ENCODE measurements at regions not wholly inside any gene's neighbourhood (a gene's known extent, or its start where the extent isn't known, plus 50 kb on each side); places are given as distances from the start of the nearest gene placed in this dataset.

GRCh38 chr9:16345902-16346301, 524.6 kb downstream of the BNC2 start:
- Histone ChIP-seq H2AFZ (ENCODE audit: low read depth, low read length, poor library complexity, severe bottlenecking) (no peak overlapping the region), H3K79me2 (ENCODE audit: insufficient read depth, low read length) (no peaks in the 10 kb centered on the region), H3K4me3 (replicated peaks in 1 of 2; ENCODE audit: low read depth in 1 of 2, low read length in 2 of 2) (no peak overlapping the region), H3K9me3 (ENCODE audit: control insufficient read depth in 1 of 2, insufficient read depth in 1 of 2, low read depth in 1 of 2, low read length in 2 of 2) (no peaks in the 10 kb centered on the region), H4K20me1 (ENCODE audit: insufficient read depth) (no peaks in the 10 kb centered on the region), H3K9me2 (ENCODE audit: insufficient read depth) (no peaks in the 10 kb centered on the region), H3K27me3 (ENCODE audit: insufficient read depth, low read length) (no peaks in the 10 kb centered on the region), H3K27ac (ENCODE audit: low read depth, low read length) (no peak overlapping the region), H3K36me3 (ENCODE audit: control insufficient read depth in 1 of 2, insufficient read depth in 2 of 2, low read length in 2 of 2) (no peaks in the 10 kb centered on the region), H3K9ac (ENCODE audit: low read length) (no peak overlapping the region), H3K4me1 (ENCODE audit: control insufficient read depth in 1 of 2, insufficient read depth in 2 of 2, low read length in 2 of 2) (peaks cover 0 to 6% of the 10 kb centered on the region in 2 experiments; a peak in 1 of 4 replicates), H3K4me2 (ENCODE audit: low read length) (no peak overlapping the region)
- ChIA-PET POLR2A (no interaction called here), CTCF (no interaction called here), RAD21 (ENCODE audit: low non-redundant PET in 1 of 2, low total read pairs in 2 of 2, uncharacterized antibody in 2 of 2, unreplicated experiment in 2 of 2) (no interaction called here)
- BruUV-seq (replicated peaks), result no TSS peak
- intact Hi-C loops (cut with micrococcal nuclease), result no loop called here
- no peak for TF ChIP-seq TCF7L2 (IDR thresholded peaks at IDR 0.05; ENCODE audit: borderline replicate concordance, extremely low read depth, insufficient read depth, insufficient read length)
- no peak for TF ChIP-seq POLR2A (IDR thresholded peaks at IDR 0.05; ENCODE audit: borderline replicate concordance, extremely low read depth, insufficient read depth, insufficient read length)
- no peak for TF ChIP-seq JUND (IDR thresholded peaks at IDR 0.05)
- no peak for TF ChIP-seq EGR1 (IDR thresholded peaks at IDR 0.05; ENCODE audit: low read depth)
- TF ChIP-seq ZBTB33 (IDR thresholded peaks at IDR 0.05; ENCODE audit: extremely low read depth, insufficient replicate concordance, low read length), result no peak
- TF ChIP-seq SIN3A (IDR thresholded peaks at IDR 0.05; ENCODE audit: low read depth), result no peak
- TF ChIP-seq EZH2phosphoT487 (IDR thresholded peaks at IDR 0.05; ENCODE audit: borderline replicate concordance), result no peak
- TF ChIP-seq MAX (IDR thresholded peaks at IDR 0.05), result no peak
- TF ChIP-seq SRF (IDR thresholded peaks at IDR 0.05; ENCODE audit: low read depth), result no peak
- no peak for TF ChIP-seq CTCF (IDR thresholded peaks at IDR 0.05 in 2 of 3, conservative IDR thresholded peaks at IDR 0.05 in 1 of 3; ENCODE audit: borderline replicate concordance in 1 of 3, insufficient read depth in 1 of 3, low read depth in 2 of 3, low read length in 2 of 3)
- TF ChIP-seq EZH2 (IDR thresholded peaks at IDR 0.05), result no peak
- no peak for TF ChIP-seq ELF1 (IDR thresholded peaks at IDR 0.05; ENCODE audit: borderline replicate concordance, low read depth)
- no peak for TF ChIP-seq CEBPB (IDR thresholded peaks at IDR 0.05; ENCODE audit: low read depth)
- ATAC-seq (no peak), DNase-seq (ENCODE audit: low read depth, low spot score) (no peak)
